ENCODE measurements at regions not wholly inside any gene's neighbourhood (a gene's known extent, or its start where the extent isn't known, plus 50 kb on each side); places are given as distances from the start of the nearest gene placed in this dataset.
A peak's percentile ranks its signal among the peaks of the same experiment; 100 is the strongest.

- H3K4me3 Mint-ChIP-seq (ENCODE audit: unreplicated experiment): no peak overlapping the region
- ChIA-PET POLR2A (no interaction called here), CTCF (interaction anchor here (0.8 kb wide), 1 partner anchor 46 kb away, joined by 3 read pairs; no protein-coding TSS in a partner anchor)
- H3K4me1 Mint-ChIP-seq (ENCODE audit: low read depth, unreplicated experiment): peaks cover 14% of the 10 kb centered on the region
- intact Hi-C loops (cut with micrococcal nuclease; ENCODE audit: unreplicated experiment): loop anchor here (2.0 kb wide), 1 partner anchor 55 kb away; no protein-coding TSS in a partner anchor
- TF ChIP-seq CTCF (IDR thresholded peaks at IDR 0.05; ENCODE audit: insufficient read depth in 1 of 2, low read depth in 1 of 2, low read length in 1 of 2, severe bottlenecking in 1 of 2, unreplicated experiment in 1 of 2): no peak
- BruUV-seq (replicated peaks): no TSS peak
- Histone ChIP-seq H3K27me3 (replicated peaks; ENCODE audit: control insufficient read depth, insufficient read depth, low read length) (no peaks in the 10 kb centered on the region), H3K36me3 (ENCODE audit: control insufficient read depth, insufficient read depth, low read length) (no peaks in the 10 kb centered on the region), H3K4me3 (ENCODE audit: low read depth, low read length) (no peak overlapping the region), H3K4me1 (peaks cover 24% of the 10 kb centered on the region), H3K9me3 (no peaks in the 10 kb centered on the region)
- H3K27ac Mint-ChIP-seq (ENCODE audit: unreplicated experiment): no peak overlapping the region
- H3K27me3 Mint-ChIP-seq (ENCODE audit: insufficient read depth, unreplicated experiment): no peaks in the 10 kb centered on the region
- no peak for DNase-seq
- H3K9me3 Mint-ChIP-seq (ENCODE audit: unreplicated experiment): no peaks in the 10 kb centered on the region
- H3K36me3 Mint-ChIP-seq (ENCODE audit: insufficient read depth, unreplicated experiment): peaks cover 6% of the 10 kb centered on the region
Observed at GRCh38 chr18:63071701-63072141, 247.8 kb downstream of the BCL2 start.

- no peaks in the 10 kb centered on the region for H3K27me3 ChIP-seq (replicated peaks; ENCODE audit: control insufficient read depth, insufficient read depth, low read length)
- TF ChIP-seq CTCF (IDR thresholded peaks at IDR 0.05; ENCODE audit: insufficient read depth in 1 of 2, low read depth in 1 of 2, low read length in 1 of 2, severe bottlenecking in 1 of 2, unreplicated experiment in 1 of 2): no peak
- BruUV-seq (replicated peaks): no TSS peak
- H3K4me3 ChIP-seq (ENCODE audit: low read depth, low read length): no peak overlapping the region
- Mint-ChIP-seq H3K27ac (ENCODE audit: unreplicated experiment) (no peak overlapping the region), H3K9me3 (ENCODE audit: unreplicated experiment) (no peaks in the 10 kb centered on the region), H3K36me3 (ENCODE audit: insufficient read depth, unreplicated experiment) (peaks cover 6% of the 10 kb centered on the region), H3K27me3 (ENCODE audit: insufficient read depth, unreplicated experiment) (no peaks in the 10 kb centered on the region), H3K4me1 (ENCODE audit: low read depth, unreplicated experiment) (peaks cover 14% of the 10 kb centered on the region), H3K4me3 (ENCODE audit: unreplicated experiment) (no peak overlapping the region)
- DNase-seq: peak; percentile 7 to 61
- POLR2A ChIA-PET: no interaction called here
- peaks cover 24% of the 10 kb centered on the region for H3K4me1 ChIP-seq
- CTCF ChIA-PET: no interaction called here
- H3K36me3 ChIP-seq (ENCODE audit: control insufficient read depth, insufficient read depth, low read length): no peaks in the 10 kb centered on the region
- H3K9me3 ChIP-seq: no peaks in the 10 kb centered on the region
- intact Hi-C loops (cut with micrococcal nuclease; ENCODE audit: unreplicated experiment): loop anchor here (2.0 kb wide), 1 partner anchor 56 kb away; no protein-coding TSS in a partner anchor
Observed at GRCh38 chr18:63070767-63071502, 248.6 kb downstream of the BCL2 start.

GRCh38 chr18:63069496-63069895 lies 250.1 kb downstream of the BCL2 start:
- CTCF ChIA-PET: no interaction called here
- POLR2A ChIA-PET: interaction anchor here (0.6 kb wide), 1 partner anchor 345 kb away, joined by 3 read pairs; no protein-coding TSS in a partner anchor
- no peak for DNase-seq
- Histone ChIP-seq H3K27me3 (replicated peaks; ENCODE audit: control insufficient read depth, insufficient read depth, low read length) (no peaks in the 10 kb centered on the region), H3K36me3 (ENCODE audit: control insufficient read depth, insufficient read depth, low read length) (no peaks in the 10 kb centered on the region), H3K4me1 (peaks cover 24% of the 10 kb centered on the region), H3K4me3 (ENCODE audit: low read depth, low read length) (no peak overlapping the region), H3K9me3 (no peaks in the 10 kb centered on the region)
- intact Hi-C loops (cut with micrococcal nuclease; ENCODE audit: unreplicated experiment): no loop called here
- no peak for TF ChIP-seq CTCF (IDR thresholded peaks at IDR 0.05; ENCODE audit: insufficient read depth in 1 of 2, low read depth in 1 of 2, low read length in 1 of 2, severe bottlenecking in 1 of 2, unreplicated experiment in 1 of 2)
- Mint-ChIP-seq H3K4me3 (ENCODE audit: unreplicated experiment) (no peak overlapping the region), H3K36me3 (ENCODE audit: insufficient read depth, unreplicated experiment) (no peaks in the 10 kb centered on the region), H3K9me3 (ENCODE audit: unreplicated experiment) (no peaks in the 10 kb centered on the region), H3K4me1 (ENCODE audit: low read depth, unreplicated experiment) (peaks cover 14% of the 10 kb centered on the region), H3K27me3 (ENCODE audit: insufficient read depth, unreplicated experiment) (no peaks in the 10 kb centered on the region), H3K27ac (ENCODE audit: unreplicated experiment) (no peak overlapping the region)
- no TSS peak for BruUV-seq (replicated peaks)
